Esophagus muscularis mucosa (tissue), 4 donors: ENCODE measurements at regions not wholly inside any gene's neighbourhood (a gene's known extent, or its start where the extent isn't known, plus 50 kb on each side); places are given as distances from the start of the nearest gene placed in this dataset.
A peak's percentile ranks its signal among the peaks of the same experiment; 100 is the strongest.

Source experiments
- DNase-seq: peaks from one replicate; pipeline ENCODE4 v3.0.0-alpha.2; 2017; ENCODE audit errors: extremely low spot score
- H3K27ac ChIP-seq, 4 donors: fragments of 200-600 bp; sonication (generic); replicated peaks in 1 of 4; 1 replicate in 3 of 4; 2 replicates in 1 of 4; pipeline ENCODE4 v1.5.1; 2016 to 2019; ENCODE audit warnings: mild to moderate bottlenecking in 1 of 4
- H3K27me3 ChIP-seq, 4 donors: fragments of 200-600 bp; sonication (generic); one replicate each; pipeline versions ENCODE4 v1.5.1 to v1.6.0; 2016 to 2019
- H3K36me3 ChIP-seq, 4 donors: fragments of 200-600 bp; sonication (generic); one replicate each; pipeline ENCODE4 v1.5.1; 2016 to 2019
- H3K4me1 ChIP-seq, 4 donors: fragments of 200-600 bp; sonication (generic); one replicate each; pipeline ENCODE4 v1.5.1; 2016 to 2019
- H3K4me3 ChIP-seq, 4 donors: fragments of 200-600 bp; sonication (generic); 1 replicate in 2 of 4; 2 replicates in 2 of 4; pipeline ENCODE4 v1.5.1; 2016 to 2019; ENCODE audit warnings: mild to moderate bottlenecking in 4 of 4, moderate library complexity in 1 of 4
- H3K9me3 ChIP-seq, 4 donors: fragments of 200-600 bp; sonication (generic); 1 replicate in 3 of 4; 2 replicates in 1 of 4; pipeline ENCODE4 v1.5.1; 2016 to 2019
- CTCF ChIP-seq, 3 experiments: fragments of 200-600 bp in 2 of 3; fragments of 450-650 bp in 1 of 3; sonication (generic) in 2 of 3; IDR thresholded peaks; one replicate each; pipeline ENCODE4 v1.5.1; 2017 to 2019; ENCODE audit warnings: antibody characterized with exemption in 3 of 3, mild to moderate bottlenecking in 2 of 3, moderate library complexity in 1 of 3
- EP300 ChIP-seq: sonication (generic); formaldehyde crosslinking; IDR thresholded peaks from one replicate; pipeline ENCODE4 v1.6.1; 2017; ENCODE audit warnings: antibody characterized with exemption
- POLR2A ChIP-seq: fragments of 450-650 bp; IDR thresholded peaks from one replicate; pipeline ENCODE4 v1.6.1; 2017; ENCODE audit warnings: antibody characterized with exemption, moderate library complexity, mild to moderate bottlenecking, low read depth
- POLR2AphosphoS5 ChIP-seq, 2 donors: sonication (generic); formaldehyde crosslinking; IDR thresholded peaks; one replicate each; pipeline ENCODE4 v1.6.1; 2017; ENCODE audit warnings: antibody characterized with exemption in 2 of 2
- WGBS: methylation state at CpG from one replicate; pipeline ENCODE4 v1.1.5; 2018; 5-methylcytosine and 5-hydroxymethylcytosine counted together
- intact Hi-C: fragments of 100-400 bp; cut with DNase I; formaldehyde crosslinking; loops from one replicate; pipeline ENCODE4 v1.15.1; 2023

DNA sequence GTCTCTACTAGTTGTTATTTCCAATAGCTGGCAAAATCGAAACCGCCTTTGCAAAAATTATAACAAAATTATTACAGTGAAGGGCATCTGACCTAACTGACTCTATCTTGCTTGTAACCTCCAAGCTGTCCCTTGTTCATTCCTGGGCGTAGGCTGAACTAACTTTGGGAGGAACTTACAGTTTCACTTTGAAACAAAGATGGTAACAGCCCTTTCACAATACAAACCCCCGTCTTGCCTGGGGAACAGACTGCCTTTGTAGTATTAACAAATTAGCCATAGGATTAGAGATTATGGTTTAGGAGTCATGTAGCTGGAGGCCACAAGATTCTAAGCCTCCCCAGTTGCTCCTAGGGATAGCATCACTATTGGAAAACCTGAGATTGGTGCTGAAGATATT is 131.6 kb upstream of the HSD17B12 start:
- WGBS = 84% methylated on average over 4 of the region's 4 CpGs
- H3K4me1 ChIP-seq = peaks cover 0 to 15% (median 13%) of the 10 kb centered on the region in 4 donors
- H3K9me3 ChIP-seq = no peaks in the 10 kb centered on the region
- TF ChIP-seq POLR2A (no peak), POLR2AphosphoS5 (IDR thresholded peaks at IDR 0.05) (no peak), EP300 (no peak), CTCF (IDR thresholded peaks at IDR 0.05) (no peak)
- DNase-seq = no peak
- peaks cover 0 to 51% (median 8%) of the 10 kb centered on the region in 4 donors for H3K27me3 ChIP-seq
- H3K36me3 ChIP-seq = no peaks in the 10 kb centered on the region
- intact Hi-C loops = no loop called here
- no peak overlapping the region for H3K4me3 ChIP-seq
- no peak overlapping the region for H3K27ac ChIP-seq

DNA sequence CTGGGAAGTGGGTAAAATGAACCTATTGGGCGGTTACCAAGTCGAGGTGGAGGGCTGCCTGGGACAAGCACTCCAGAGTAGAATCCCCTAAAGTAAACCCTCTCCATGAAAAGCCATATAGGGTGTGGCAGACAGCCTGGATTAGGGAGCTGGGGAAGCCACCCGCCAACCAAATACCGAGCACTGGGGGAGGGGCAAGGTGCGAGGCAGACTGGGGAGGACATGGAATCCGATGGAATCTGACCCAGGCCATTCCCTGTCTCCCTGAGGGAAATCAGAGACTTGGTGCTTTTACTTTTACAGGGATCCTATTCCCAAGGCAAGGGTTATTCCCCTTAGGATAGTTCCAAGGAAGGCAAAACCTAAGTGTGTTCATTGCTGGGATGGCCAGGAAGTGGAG is 130.9 kb upstream of the HSD17B12 start:
- no peak for TF ChIP-seq POLR2AphosphoS5 (IDR thresholded peaks at IDR 0.05)
- TF ChIP-seq EP300 = no peak
- no peak for TF ChIP-seq CTCF (IDR thresholded peaks at IDR 0.05)
- no peak for TF ChIP-seq POLR2A
- Histone ChIP-seq H3K27me3 (peaks cover 0 to 57% (median 8%) of the 10 kb centered on the region in 4 donors), H3K4me1 (peaks cover 0 to 15% (median 13%) of the 10 kb centered on the region in 4 donors), H3K9me3 (no peaks in the 10 kb centered on the region), H3K4me3 (no peak overlapping the region), H3K27ac (no peak overlapping the region), H3K36me3 (no peaks in the 10 kb centered on the region)
- DNase-seq = no peak
- WGBS = 69% methylated on average over 6 of the region's 6 CpGs
- intact Hi-C loops = no loop called here

GRCh38 chr11:43550714-43551113 is 129.8 kb upstream of the HSD17B12 start:
- TF ChIP-seq POLR2AphosphoS5 (IDR thresholded peaks at IDR 0.05) (no peak), POLR2A (no peak)
- Histone ChIP-seq H3K4me1 (peaks cover 7 to 22% (median 19%) of the 10 kb centered on the region in 4 donors), H3K9me3 (no peaks in the 10 kb centered on the region), H3K4me3 (no peak overlapping the region), H3K27me3 (peaks cover 0 to 63% (median 8%) of the 10 kb centered on the region in 4 donors), H3K36me3 (no peaks in the 10 kb centered on the region), H3K27ac (no peak overlapping the region)
- WGBS = 92% methylated on average over 4 of the region's 4 CpGs
- DNase-seq = no peak
- intact Hi-C loops = no loop called here

DNA sequence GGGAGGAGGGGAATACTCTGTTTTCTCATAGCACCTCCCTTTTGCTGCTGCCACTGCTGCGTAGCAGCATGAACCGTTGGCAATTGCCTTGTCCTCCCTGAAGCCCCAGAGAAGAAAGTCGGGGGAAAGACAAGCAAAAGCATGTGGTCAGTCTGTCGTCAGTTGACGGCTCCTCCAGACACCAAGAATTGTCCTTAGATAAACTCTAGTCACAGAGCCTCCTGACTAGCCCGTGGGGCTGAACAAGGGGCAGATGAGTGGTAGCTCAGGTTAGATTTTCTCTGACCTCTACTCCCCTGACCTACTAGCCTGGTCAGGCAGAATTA is 126.4 kb upstream of the HSD17B12 start:
- H3K9me3 ChIP-seq = no peaks in the 10 kb centered on the region
- peaks cover 0 to 73% (median 8%) of the 10 kb centered on the region in 4 donors for H3K27me3 ChIP-seq
- H3K27ac ChIP-seq = no peak overlapping the region
- peaks cover 25 to 37% (median 28%) of the 10 kb centered on the region in 4 donors for H3K4me1 ChIP-seq
- intact Hi-C loops = no loop called here
- H3K4me3 ChIP-seq = no peak overlapping the region
- no peak for TF ChIP-seq CTCF (IDR thresholded peaks at IDR 0.05)
- no peak for TF ChIP-seq POLR2AphosphoS5 (IDR thresholded peaks at IDR 0.05)
- TF ChIP-seq POLR2A = no peak
- TF ChIP-seq EP300 = no peak
- WGBS = 56% methylated on average over 6 of the region's 6 CpGs
- no peaks in the 10 kb centered on the region for H3K36me3 ChIP-seq
- no peak for DNase-seq

- no peak for DNase-seq
- peaks cover 0 to 84% (median 8%) of the 10 kb centered on the region in 4 donors for H3K27me3 ChIP-seq
- intact Hi-C loops = no loop called here
- H3K4me3 ChIP-seq = no peak overlapping the region
- no peaks in the 10 kb centered on the region for H3K9me3 ChIP-seq
- H3K36me3 ChIP-seq = no peaks in the 10 kb centered on the region
- TF ChIP-seq CTCF (IDR thresholded peaks at IDR 0.05) (no peak), POLR2A (no peak), POLR2AphosphoS5 (IDR thresholded peaks at IDR 0.05) (no peak), EP300 (no peak)
- peak overlapping the region in 1 of 4 donors; percentile 17 for H3K27ac ChIP-seq
- WGBS = 41% methylated on average over 3 of the region's 3 CpGs
- H3K4me1 ChIP-seq = peaks cover 25 to 37% (median 28%) of the 10 kb centered on the region in 4 donors
Measured at GRCh38 chr11:43555186-43555585, 125.4 kb upstream of the HSD17B12 start.
